Brain microvascular endothelial cell (primary cell): ENCODE measurements at regions not wholly inside any gene's neighbourhood (a gene's known extent, or its start where the extent isn't known, plus 50 kb on each side); places are given as distances from the start of the nearest gene placed in this dataset.
"Not testable (repeated sequence)": the region's sequence is repeated elsewhere in the genome, so short reads cannot be mapped to it uniquely, and the experiment has no call there.

Experiments
- DNase-seq: peaks from one replicate; pipeline ENCODE4 v3.0.0-alpha.2; 2020
- H3K27ac ChIP-seq: fragments of 250-450 bp; sonication (Bioruptor Pico); 2 replicates; pipeline ENCODE4 v1.5.1; 2020; ENCODE audit warnings: mild to moderate bottlenecking, moderate library complexity
- H3K27me3 ChIP-seq: fragments of 250-450 bp; sonication (Bioruptor Pico); replicated peaks from 2 replicates; pipeline ENCODE4 v1.5.1; 2020; ENCODE audit warnings: mild to moderate bottlenecking
- H3K36me3 ChIP-seq: fragments of 250-450 bp; sonication (Bioruptor Pico); replicated peaks from 2 replicates; pipeline ENCODE4 v1.5.1; 2020; ENCODE audit warnings: mild to moderate bottlenecking
- H3K4me3 ChIP-seq: 2 replicates; pipeline ENCODE4 v1.5.1; 2011; ENCODE audit warnings: low read depth, mild to moderate bottlenecking, control low read depth, low read length, moderate library complexity
- in situ Hi-C: cut with HindIII; loops from 2 replicates; pipeline ENCODE4 v1.10.0; 2017; ENCODE audit warnings: low sequenced_read_pairs, low pct_ligation_motif_present
- TF ChIP-seq, protein P1 (sequence below): IDR thresholded peaks from 2 replicates; pipeline ENCODE4 v1.5.1; 2011; ENCODE audit warnings: low read depth, mild to moderate bottlenecking, moderate library complexity, low read length, control low read depth, inconsistent platforms; ENCODE audit errors: missing control alignments

GRCh38 chr14:23763394-23763793, 127.2 kb downstream of the DHRS2 start:
- in situ Hi-C loops, result no loop called here
- TF ChIP-seq, protein P1, sequence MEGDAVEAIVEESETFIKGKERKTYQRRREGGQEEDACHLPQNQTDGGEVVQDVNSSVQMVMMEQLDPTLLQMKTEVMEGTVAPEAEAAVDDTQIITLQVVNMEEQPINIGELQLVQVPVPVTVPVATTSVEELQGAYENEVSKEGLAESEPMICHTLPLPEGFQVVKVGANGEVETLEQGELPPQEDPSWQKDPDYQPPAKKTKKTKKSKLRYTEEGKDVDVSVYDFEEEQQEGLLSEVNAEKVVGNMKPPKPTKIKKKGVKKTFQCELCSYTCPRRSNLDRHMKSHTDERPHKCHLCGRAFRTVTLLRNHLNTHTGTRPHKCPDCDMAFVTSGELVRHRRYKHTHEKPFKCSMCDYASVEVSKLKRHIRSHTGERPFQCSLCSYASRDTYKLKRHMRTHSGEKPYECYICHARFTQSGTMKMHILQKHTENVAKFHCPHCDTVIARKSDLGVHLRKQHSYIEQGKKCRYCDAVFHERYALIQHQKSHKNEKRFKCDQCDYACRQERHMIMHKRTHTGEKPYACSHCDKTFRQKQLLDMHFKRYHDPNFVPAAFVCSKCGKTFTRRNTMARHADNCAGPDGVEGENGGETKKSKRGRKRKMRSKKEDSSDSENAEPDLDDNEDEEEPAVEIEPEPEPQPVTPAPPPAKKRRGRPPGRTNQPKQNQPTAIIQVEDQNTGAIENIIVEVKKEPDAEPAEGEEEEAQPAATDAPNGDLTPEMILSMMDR, result no peak
- no peaks in the 10 kb centered on the region for H3K27me3 ChIP-seq
- no peaks in the 10 kb centered on the region for H3K36me3 ChIP-seq
- no peak overlapping the region for H3K27ac ChIP-seq
- H3K4me3 ChIP-seq, result no peak overlapping the region
- no peak for DNase-seq

DNA sequence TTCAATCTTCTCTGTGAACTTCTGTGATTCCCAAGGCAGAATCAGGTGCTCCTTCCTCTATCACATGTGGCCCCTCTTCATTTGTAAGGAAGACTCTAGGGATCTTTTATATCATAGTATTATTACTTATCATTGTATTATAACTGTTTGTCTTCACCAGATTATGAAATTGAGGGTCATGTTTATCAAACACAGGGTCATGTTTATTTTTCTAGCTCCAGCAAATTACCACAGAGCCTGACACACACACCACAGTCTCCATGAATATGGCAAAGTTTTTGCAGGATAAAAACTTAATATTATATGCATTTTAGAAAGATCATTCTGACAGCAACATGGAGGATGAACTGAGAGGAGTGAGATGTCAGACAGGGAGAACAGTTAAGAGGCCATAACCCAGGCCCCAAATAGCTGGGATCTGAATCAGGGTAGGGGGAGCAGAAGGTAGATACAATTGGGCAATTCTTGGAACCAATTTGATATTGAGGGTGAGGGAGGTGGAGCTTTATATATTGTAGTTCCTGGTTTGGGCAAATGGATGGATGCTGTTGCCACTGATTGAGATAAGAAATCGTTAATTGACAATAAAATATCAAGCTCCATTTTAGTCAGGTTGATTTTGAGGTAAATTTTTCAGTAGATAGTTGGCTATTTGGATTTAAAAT, 130.7 kb downstream of the DHRS2 start:
- DNase-seq, result no peak
- in situ Hi-C loops, result no loop called here
- TF ChIP-seq, protein P1, result no peak
- H3K4me3 ChIP-seq, result no peak overlapping the region
- no peaks in the 10 kb centered on the region for H3K36me3 ChIP-seq
- no peak overlapping the region for H3K27ac ChIP-seq
- no peaks in the 10 kb centered on the region for H3K27me3 ChIP-seq

- in situ Hi-C loops, H3K27ac ChIP-seq, H3K36me3 ChIP-seq, H3K4me3 ChIP-seq, DNase-seq, H3K27me3 ChIP-seq: not testable (repeated sequence)
These were observed 133.1 kb downstream of the DHRS2 start for GRCh38 chr14:23769221-23769728.

GRCh38 chr14:23773981-23774380, 137.8 kb downstream of the DHRS2 start:
- no peaks in the 10 kb centered on the region for H3K27me3 ChIP-seq
- TF ChIP-seq, protein P1, result no peak
- H3K36me3 ChIP-seq, result no peaks in the 10 kb centered on the region
- no peak for DNase-seq
- in situ Hi-C loops, result no loop called here
- H3K27ac ChIP-seq, result no peak overlapping the region
- H3K4me3 ChIP-seq, result no peak overlapping the region

DNA sequence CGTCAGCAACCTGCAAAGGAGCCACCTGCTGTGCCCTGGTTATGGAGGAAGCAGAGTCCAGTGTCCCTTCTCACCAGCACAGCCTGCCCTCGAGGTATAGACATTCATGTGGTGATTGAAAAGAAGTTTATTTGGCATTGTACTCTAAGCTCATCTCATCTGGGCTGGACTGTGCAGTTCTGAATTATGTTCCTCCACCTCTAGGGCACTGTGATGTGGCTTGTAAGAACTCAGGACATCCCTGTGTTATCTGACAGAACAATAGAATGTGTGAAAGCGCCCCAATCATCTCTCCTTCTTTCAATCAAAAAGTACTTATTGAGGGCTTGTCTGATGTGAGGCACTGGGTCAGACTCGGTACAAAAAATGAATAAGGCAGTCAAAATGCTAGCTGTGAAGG, 140.1 kb downstream of the DHRS2 start:
- DNase-seq, result no peak
- no peaks in the 10 kb centered on the region for H3K27me3 ChIP-seq
- in situ Hi-C loops, result no loop called here
- TF ChIP-seq, protein P1, result no peak
- H3K4me3 ChIP-seq, result no peak overlapping the region
- no peaks in the 10 kb centered on the region for H3K36me3 ChIP-seq
- H3K27ac ChIP-seq, result no peak overlapping the region

GRCh38 chr14:23785208-23785607, 149.0 kb downstream of the DHRS2 start:
- in situ Hi-C loops, result no loop called here
- H3K36me3 ChIP-seq, result no peaks in the 10 kb centered on the region
- H3K4me3 ChIP-seq, result no peak overlapping the region
- H3K27me3 ChIP-seq, result no peaks in the 10 kb centered on the region
- TF ChIP-seq, protein P1, result no peak
- no peak overlapping the region for H3K27ac ChIP-seq
- DNase-seq, result no peak
